DOHH2 (cell line): ENCODE measurements at regions not wholly inside any gene's neighbourhood (a gene's known extent, or its start where the extent isn't known, plus 50 kb on each side); places are given as distances from the start of the nearest gene placed in this dataset.

Experiments
- H3F3A ChIP-seq: fragments of 200-600 bp; sonication (generic), shearing (Covaris generic); 2 replicates; pipeline ENCODE4 v1.6.0; 2016; ENCODE audit warnings: antibody characterized with exemption, mild to moderate bottlenecking; ENCODE audit not compliant: control insufficient read depth, insufficient read depth
- H3K27ac ChIP-seq: fragments of 200-600 bp; sonication (generic); 2 replicates; pipeline ENCODE4 v1.5.1; 2014; ENCODE audit warnings: low read depth, mild to moderate bottlenecking, low read length, moderate library complexity
- H3K27me3 ChIP-seq: fragments of 200-600 bp; sonication (generic); 2 replicates; pipeline ENCODE4 v1.6.1; 2014; ENCODE audit warnings: mild to moderate bottlenecking, low read length, mixed read lengths; ENCODE audit not compliant: control insufficient read depth
- H3K36me3 ChIP-seq: fragments of 200-600 bp; sonication (generic); 2 replicates; pipeline ENCODE4 v1.6.1; 2014; ENCODE audit warnings: mild to moderate bottlenecking, low read length, moderate library complexity, mixed read lengths; ENCODE audit not compliant: control insufficient read depth
- H3K4me1 ChIP-seq: fragments of 200-600 bp; sonication (generic); 2 replicates; pipeline ENCODE4 v1.6.1; 2014; ENCODE audit warnings: mild to moderate bottlenecking, low read length, mixed read lengths; ENCODE audit not compliant: control insufficient read depth
- H3K4me2 ChIP-seq: fragments of 200-600 bp; sonication (generic); 2 replicates; pipeline ENCODE4 v1.6.0; 2014; ENCODE audit warnings: mild to moderate bottlenecking, low read length, moderate library complexity
- H3K4me3 ChIP-seq: fragments of 200-600 bp; sonication (generic); 2 replicates; pipeline ENCODE4 v1.5.1; 2014; ENCODE audit warnings: mild to moderate bottlenecking, low read length, mixed read lengths
- H3K79me2 ChIP-seq: fragments of 200-600 bp; sonication (generic); 2 replicates; pipeline ENCODE4 v1.6.1; 2014; ENCODE audit warnings: mild to moderate bottlenecking, low read length, mixed read lengths; ENCODE audit not compliant: control insufficient read depth
- H3K9me2 ChIP-seq: fragments of 200-600 bp; sonication (generic); replicated peaks from 2 replicates; pipeline ENCODE4 v1.6.1; 2014; ENCODE audit warnings: mild to moderate bottlenecking, low read length, mixed read lengths; ENCODE audit not compliant: control insufficient read depth
- H3K9me3 ChIP-seq: fragments of 200-600 bp; sonication (generic); 2 replicates; pipeline ENCODE4 v1.6.1; 2014; ENCODE audit warnings: antibody characterized with exemption, low read length, mixed read lengths; ENCODE audit not compliant: control insufficient read depth, insufficient read depth
- H4K20me1 ChIP-seq: fragments of 200-600 bp; sonication (generic); 2 replicates; pipeline ENCODE4 v1.6.0; 2014; ENCODE audit warnings: low read depth, mild to moderate bottlenecking, antibody characterized with exemption, low read length, moderate library complexity; ENCODE audit not compliant: control insufficient read depth, insufficient read depth
- EZH2phosphoT487 ChIP-seq: fragments of 200-600 bp; sonication (generic); IDR thresholded peaks from 2 replicates; pipeline ENCODE4 v1.6.1; 2017; ENCODE audit warnings: borderline replicate concordance, mild to moderate bottlenecking, antibody characterized with exemption, low read length, moderate library complexity, mixed read lengths
- TF ChIP-seq, protein P1 (sequence below): fragments of 200-600 bp; sonication (generic); IDR thresholded peaks from one replicate; pipeline ENCODE4 v1.5.1; 2014; ENCODE audit warnings: antibody characterized with exemption, mild to moderate bottlenecking, low read depth, low read length; ENCODE audit not compliant: poor library complexity, severe bottlenecking

DNA sequence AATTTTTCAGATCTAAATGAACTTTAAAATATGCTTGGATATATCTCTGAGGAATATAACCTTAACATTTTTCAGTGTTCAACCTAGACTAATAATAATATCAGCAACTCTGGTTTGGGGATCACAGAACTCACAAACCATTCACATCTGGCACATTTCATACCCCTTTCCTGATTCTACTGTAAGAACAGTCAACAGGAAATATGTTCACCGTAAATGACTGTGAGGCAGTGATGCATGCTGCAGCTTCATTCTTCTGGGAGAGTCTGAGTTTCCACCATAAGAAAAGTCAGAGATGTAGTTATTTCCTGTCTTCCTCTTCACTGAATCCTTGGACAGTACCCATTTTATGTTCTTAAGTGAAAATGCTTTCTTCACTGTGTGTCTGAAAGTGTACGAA is 134.2 kb upstream of the IFNGR1 start:
- Histone ChIP-seq H3K4me1 (peaks cover 15% of the 10 kb centered on the region), H3K27ac (0 out of 2 replicates have a peak overlapping the region, but pooled peaks have one; percentile 14), H3K9me3 (no peaks in the 10 kb centered on the region), H3K4me3 (no peak overlapping the region), H3K79me2 (no peaks in the 10 kb centered on the region), H3K4me2 (peak overlapping the region; percentile 40), H3K9me2 (no peaks in the 10 kb centered on the region), H3F3A (no peaks in the 10 kb centered on the region), H4K20me1 (no peaks in the 10 kb centered on the region), H3K36me3 (no peaks in the 10 kb centered on the region), H3K27me3 (no peaks in the 10 kb centered on the region)
- TF ChIP-seq, protein P1, sequence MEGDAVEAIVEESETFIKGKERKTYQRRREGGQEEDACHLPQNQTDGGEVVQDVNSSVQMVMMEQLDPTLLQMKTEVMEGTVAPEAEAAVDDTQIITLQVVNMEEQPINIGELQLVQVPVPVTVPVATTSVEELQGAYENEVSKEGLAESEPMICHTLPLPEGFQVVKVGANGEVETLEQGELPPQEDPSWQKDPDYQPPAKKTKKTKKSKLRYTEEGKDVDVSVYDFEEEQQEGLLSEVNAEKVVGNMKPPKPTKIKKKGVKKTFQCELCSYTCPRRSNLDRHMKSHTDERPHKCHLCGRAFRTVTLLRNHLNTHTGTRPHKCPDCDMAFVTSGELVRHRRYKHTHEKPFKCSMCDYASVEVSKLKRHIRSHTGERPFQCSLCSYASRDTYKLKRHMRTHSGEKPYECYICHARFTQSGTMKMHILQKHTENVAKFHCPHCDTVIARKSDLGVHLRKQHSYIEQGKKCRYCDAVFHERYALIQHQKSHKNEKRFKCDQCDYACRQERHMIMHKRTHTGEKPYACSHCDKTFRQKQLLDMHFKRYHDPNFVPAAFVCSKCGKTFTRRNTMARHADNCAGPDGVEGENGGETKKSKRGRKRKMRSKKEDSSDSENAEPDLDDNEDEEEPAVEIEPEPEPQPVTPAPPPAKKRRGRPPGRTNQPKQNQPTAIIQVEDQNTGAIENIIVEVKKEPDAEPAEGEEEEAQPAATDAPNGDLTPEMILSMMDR: no peak
- TF ChIP-seq EZH2phosphoT487: no peak

DNA sequence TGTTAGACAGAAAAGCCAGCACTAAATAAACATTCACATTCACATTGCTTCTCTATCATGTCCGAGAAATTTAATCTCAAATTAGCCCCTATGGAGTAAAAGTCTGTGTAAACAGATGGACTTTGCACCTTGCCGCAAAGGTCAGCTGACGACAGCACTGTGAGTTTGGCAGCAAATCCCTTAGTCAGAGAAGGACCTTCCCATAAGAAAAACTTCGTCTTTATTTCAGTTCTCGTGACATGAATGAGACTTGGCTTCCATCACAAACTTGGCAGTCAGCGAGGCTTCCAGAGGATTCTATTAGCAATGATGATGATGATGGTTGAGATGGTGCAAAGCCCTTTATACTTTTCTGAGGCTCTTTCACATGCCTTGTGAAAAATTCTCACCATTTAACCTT is 133.7 kb upstream of the IFNGR1 start:
- Histone ChIP-seq H3K4me1 (peaks cover 15% of the 10 kb centered on the region), H3K4me3 (no peak overlapping the region), H3K36me3 (no peaks in the 10 kb centered on the region), H3K27ac (no peak overlapping the region), H3K9me2 (no peaks in the 10 kb centered on the region), H3K4me2 (peak overlapping the region; percentile 40), H3K79me2 (no peaks in the 10 kb centered on the region), H3F3A (no peaks in the 10 kb centered on the region), H3K9me3 (no peaks in the 10 kb centered on the region), H4K20me1 (no peaks in the 10 kb centered on the region), H3K27me3 (no peaks in the 10 kb centered on the region)
- TF ChIP-seq EZH2phosphoT487: no peak
- TF ChIP-seq, protein P1: no peak

DNA sequence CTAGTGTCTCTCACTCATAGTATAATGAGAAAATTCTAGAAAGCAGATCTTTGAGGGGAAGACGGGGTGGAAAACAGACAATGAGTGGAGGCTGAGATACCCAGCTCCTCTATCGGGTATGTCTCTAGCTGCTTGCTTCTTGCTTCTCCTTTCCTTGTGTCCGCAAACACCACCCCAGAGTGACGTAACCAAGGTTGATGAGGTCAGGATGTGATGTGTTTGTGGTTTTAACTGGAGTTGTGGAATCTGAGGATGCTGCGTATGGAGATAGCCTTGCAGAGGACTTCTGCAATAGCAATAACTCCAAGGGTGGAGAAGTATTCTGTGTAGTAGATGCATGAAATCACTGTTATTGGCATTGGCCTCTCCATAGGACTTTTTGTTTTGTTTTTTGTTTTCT is 132.7 kb upstream of the IFNGR1 start:
- no peak overlapping the region for H3K4me2 ChIP-seq
- peaks cover 15% of the 10 kb centered on the region for H3K4me1 ChIP-seq
- no peaks in the 10 kb centered on the region for H3K27me3 ChIP-seq
- no peak overlapping the region for H3K27ac ChIP-seq
- H3K9me2 ChIP-seq: no peaks in the 10 kb centered on the region
- no peak for TF ChIP-seq EZH2phosphoT487
- TF ChIP-seq, protein P1: no peak
- no peaks in the 10 kb centered on the region for H3F3A ChIP-seq
- H4K20me1 ChIP-seq: no peaks in the 10 kb centered on the region
- no peaks in the 10 kb centered on the region for H3K36me3 ChIP-seq
- H3K9me3 ChIP-seq: no peaks in the 10 kb centered on the region
- H3K4me3 ChIP-seq: no peak overlapping the region
- no peaks in the 10 kb centered on the region for H3K79me2 ChIP-seq

DNA sequence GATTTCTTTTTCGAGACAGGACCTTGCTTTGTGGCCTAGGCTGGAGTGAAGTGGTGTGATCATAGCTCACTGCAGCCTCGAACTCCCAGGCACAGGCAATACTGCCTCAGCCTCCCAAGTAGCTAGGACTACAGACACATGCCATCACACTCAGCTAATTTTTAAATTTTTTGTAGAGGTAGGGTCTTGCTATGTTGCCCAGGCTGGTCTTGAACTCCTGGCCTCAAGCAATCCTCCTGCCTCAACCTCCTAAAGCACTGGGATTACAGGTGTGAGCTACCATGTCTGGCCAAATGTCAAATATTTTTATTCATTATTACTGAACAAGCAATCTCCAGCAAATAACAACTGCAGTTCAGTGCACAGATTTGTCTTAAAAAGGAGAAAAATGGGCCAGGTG is 131.7 kb upstream of the IFNGR1 start:
- H4K20me1 ChIP-seq: no peaks in the 10 kb centered on the region
- TF ChIP-seq EZH2phosphoT487: no peak
- TF ChIP-seq, protein P1: no peak
- no peaks in the 10 kb centered on the region for H3K36me3 ChIP-seq
- no peak overlapping the region for H3K27ac ChIP-seq
- no peaks in the 10 kb centered on the region for H3K79me2 ChIP-seq
- H3K4me1 ChIP-seq: peaks cover 15% of the 10 kb centered on the region
- no peak overlapping the region for H3K4me3 ChIP-seq
- H3K9me3 ChIP-seq: no peaks in the 10 kb centered on the region
- H3K27me3 ChIP-seq: no peaks in the 10 kb centered on the region
- H3K9me2 ChIP-seq: no peaks in the 10 kb centered on the region
- H3F3A ChIP-seq: no peaks in the 10 kb centered on the region
- H3K4me2 ChIP-seq: no peak overlapping the region
